ENCODE measurements at regions not wholly inside any gene's neighbourhood (a gene's known extent, or its start where the extent isn't known, plus 50 kb on each side); places are given as distances from the start of the nearest gene placed in this dataset.

- no peak for DNase-seq
Observed at GRCh38 chr13:30359991-30360390, 52.6 kb upstream of the KATNAL1 start.

GRCh38 chr13:30360586-30360985 lies 53.2 kb upstream of the KATNAL1 start:
- DNase-seq: no peak

GRCh38 chr13:30362005-30362788 lies 54.8 kb upstream of the KATNAL1 start:
- DNase-seq: no peak

GRCh38 chr13:30362869-30363268 lies 55.5 kb upstream of the KATNAL1 start:
- no peak for DNase-seq

- no peak for DNase-seq
Observed at GRCh38 chr13:30363725-30364124, 56.4 kb upstream of the KATNAL1 start.

- DNase-seq: no peak
Observed at GRCh38 chr13:30364133-30364532, 56.8 kb upstream of the KATNAL1 start.

- no peak for DNase-seq
Observed at GRCh38 chr13:30364876-30365275, 57.4 kb upstream of the UBE2L5 start.

- DNase-seq: no peak
Observed at GRCh38 chr13:30366088-30366487, 56.2 kb upstream of the UBE2L5 start.

GRCh38 chr13:30367296-30367695 lies 55.0 kb upstream of the UBE2L5 start:
- DNase-seq: no peak

- no peak for DNase-seq
Observed at GRCh38 chr13:30370146-30370545, 52.1 kb upstream of the UBE2L5 start.

GRCh38 chr13:30370916-30371521 lies 51.3 kb upstream of the UBE2L5 start:
- DNase-seq: no peak

GRCh38 chr13:30371649-30372265 lies 50.5 kb upstream of the UBE2L5 start:
- DNase-seq: peak; percentile 33
